Stimulated activated CD4-positive, alpha-beta T cell treated with anti-CD3 and anti-CD28 coated beads, Interleukin-1b, Interleukin-23, amount 100 ng/mL, for 48 hours (primary cell): ENCODE measurements at regions not wholly inside any gene's neighbourhood (a gene's known extent, or its start where the extent isn't known, plus 50 kb on each side); places are given as distances from the start of the nearest gene placed in this dataset.

Source experiments
- DNase-seq: peaks from one replicate; pipeline ENCODE4 v3.0.0-alpha.2; 2020

- DNase-seq = no peak
Measured at GRCh38 chr16:8519179-8519578, 71.1 kb downstream of the TMEM114 start.

GRCh38 chr16:8517280-8517679 is 73.0 kb downstream of the TMEM114 start:
- no peak for DNase-seq

GRCh38 chr16:8516471-8516870 is 73.8 kb downstream of the TMEM114 start:
- DNase-seq = no peak

GRCh38 chr16:8512941-8513624 is 77.2 kb downstream of the TMEM114 start:
- no peak for DNase-seq

- no peak for DNase-seq
Measured at GRCh38 chr16:8511464-8511863, 78.8 kb downstream of the TMEM114 start.

- no peak for DNase-seq
Measured at GRCh38 chr16:8510160-8510559, 80.2 kb downstream of the TMEM114 start.

- DNase-seq = no peak
Measured at GRCh38 chr16:8505327-8505991, 84.9 kb downstream of the TMEM114 start.

GRCh38 chr16:8502446-8502845 is 87.9 kb downstream of the TMEM114 start:
- no peak for DNase-seq

- no peak for DNase-seq
Measured at GRCh38 chr16:8500351-8500750, 90.0 kb downstream of the TMEM114 start.

- no peak for DNase-seq
Measured at GRCh38 chr16:8496364-8496763, 93.9 kb downstream of the TMEM114 start.

GRCh38 chr16:8493972-8494371 is 96.3 kb downstream of the TMEM114 start:
- DNase-seq = no peak

GRCh38 chr16:8492690-8493089 is 97.6 kb downstream of the TMEM114 start:
- DNase-seq = no peak

GRCh38 chr16:8489580-8489979 is 100.7 kb downstream of the TMEM114 start:
- no peak for DNase-seq

- DNase-seq = no peak
Measured at GRCh38 chr16:8486985-8487384, 103.3 kb downstream of the TMEM114 start.

- no peak for DNase-seq
Measured at GRCh38 chr16:8483396-8483795, 106.9 kb downstream of the TMEM114 start.

- no peak for DNase-seq
Measured at GRCh38 chr16:8481810-8482209, 108.5 kb downstream of the TMEM114 start.

GRCh38 chr16:8476824-8477223 is 113.5 kb downstream of the TMEM114 start:
- no peak for DNase-seq

GRCh38 chr16:8474587-8474986 is 115.7 kb downstream of the TMEM114 start:
- no peak for DNase-seq

GRCh38 chr16:8469102-8469778 is 121.1 kb downstream of the TMEM114 start:
- DNase-seq = no peak

GRCh38 chr16:8464979-8465378 is 125.3 kb downstream of the TMEM114 start:
- no peak for DNase-seq

- no peak for DNase-seq
Measured at GRCh38 chr16:8459085-8459733, 131.1 kb downstream of the TMEM114 start.

GRCh38 chr16:8458481-8459046 is 131.7 kb downstream of the TMEM114 start:
- DNase-seq = no peak

GRCh38 chr16:8453359-8453758 is 137.0 kb downstream of the TMEM114 start:
- DNase-seq = no peak
